HT-29 (cell line): ENCODE measurements at regions not wholly inside any gene's neighbourhood (a gene's known extent, or its start where the extent isn't known, plus 50 kb on each side); places are given as distances from the start of the nearest gene placed in this dataset. TPM values are rescaled to one million over a fixed set of nuclear protein-coding genes. Genes with fewer than 3 reads are reported as not detected.
A peak's percentile ranks its signal among the peaks of the same experiment; 100 is the strongest.

ENCODE experiments used
- DNase-seq: peaks from one replicate; pipeline ENCODE4 v3.0.0-alpha.2; 2015; ENCODE audit warnings: low spot score
- small RNA-seq: library from RNA; depleted of rRNA; stranded (forward); fragments of <200 nt; gene quantifications from one replicate; pipeline ENCODE3, GENCODE V24; 2014

DNA sequence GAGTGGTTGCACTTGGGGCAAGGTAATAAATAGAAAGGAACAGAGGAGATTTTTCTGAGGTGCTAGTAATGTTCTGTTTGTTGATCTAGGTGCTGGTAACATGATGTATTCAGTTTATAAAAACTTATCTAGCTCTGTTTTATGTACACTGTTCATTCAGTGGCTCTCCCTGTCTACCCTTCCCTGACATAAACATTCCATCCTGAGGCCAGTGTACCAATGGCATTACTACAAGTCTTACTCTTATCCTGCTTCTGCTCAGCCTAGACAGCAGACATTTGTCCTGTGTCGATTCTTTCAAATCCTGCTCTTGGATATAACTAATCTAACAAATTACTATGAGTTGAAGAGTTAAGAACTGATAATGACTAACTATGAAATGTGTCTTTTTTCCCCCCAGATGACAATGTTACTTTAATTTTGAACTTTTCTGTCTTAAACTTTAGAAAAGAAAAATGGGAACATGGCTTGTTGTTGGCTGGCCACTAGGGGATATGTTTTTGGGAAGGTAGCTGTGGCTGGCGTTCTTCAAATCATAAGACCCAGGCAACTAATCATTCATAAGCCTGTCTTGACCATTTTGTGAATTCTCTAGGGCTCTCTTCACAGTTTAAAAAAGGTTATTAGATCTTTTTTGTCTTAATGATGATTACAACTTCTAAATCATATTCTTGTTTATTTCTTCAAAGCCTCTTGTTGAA is 390.9 kb downstream of the PBX1 start:
- DNase-seq, result no peak

DNA sequence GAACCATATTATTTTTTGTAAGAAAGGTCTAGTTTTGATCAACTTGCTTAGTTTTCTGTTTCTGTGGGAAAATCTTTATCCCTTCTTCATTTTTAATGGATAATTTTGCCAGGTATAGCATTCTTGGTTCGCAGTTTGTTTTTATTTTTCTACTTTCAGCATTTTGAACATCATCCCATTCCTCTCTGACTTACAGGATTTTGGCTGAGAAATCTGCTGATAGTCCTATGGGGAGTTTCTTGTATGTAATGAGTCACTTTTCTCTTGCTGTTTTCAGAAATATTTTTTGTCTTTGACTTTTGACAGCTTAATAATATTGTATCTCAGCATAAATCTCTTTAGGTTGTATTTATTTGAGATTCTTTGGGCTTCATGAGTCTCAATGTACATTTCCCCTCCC is 389.1 kb downstream of the PBX1 start:
- DNase-seq, result no peak

DNA sequence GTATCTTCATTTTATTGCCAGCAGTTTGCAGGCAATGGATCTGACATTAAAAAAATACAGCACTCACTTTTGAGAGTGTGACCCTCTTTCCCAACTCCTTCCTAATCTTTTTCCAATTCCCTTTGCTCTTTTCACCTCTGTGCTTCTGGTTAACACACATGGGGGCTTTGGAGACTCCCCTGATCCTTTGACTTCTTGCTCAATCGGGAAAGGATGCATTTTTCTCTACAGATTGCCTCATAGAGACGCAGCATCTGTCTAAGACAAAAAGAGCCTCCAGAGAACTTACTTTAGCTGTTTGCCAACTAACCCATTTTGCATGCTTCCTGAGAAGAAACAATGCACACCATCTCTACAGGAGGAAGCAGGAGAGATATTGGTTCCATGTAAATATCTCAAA is 378.3 kb downstream of the PBX1 start:
- DNase-seq, result no peak

DNA sequence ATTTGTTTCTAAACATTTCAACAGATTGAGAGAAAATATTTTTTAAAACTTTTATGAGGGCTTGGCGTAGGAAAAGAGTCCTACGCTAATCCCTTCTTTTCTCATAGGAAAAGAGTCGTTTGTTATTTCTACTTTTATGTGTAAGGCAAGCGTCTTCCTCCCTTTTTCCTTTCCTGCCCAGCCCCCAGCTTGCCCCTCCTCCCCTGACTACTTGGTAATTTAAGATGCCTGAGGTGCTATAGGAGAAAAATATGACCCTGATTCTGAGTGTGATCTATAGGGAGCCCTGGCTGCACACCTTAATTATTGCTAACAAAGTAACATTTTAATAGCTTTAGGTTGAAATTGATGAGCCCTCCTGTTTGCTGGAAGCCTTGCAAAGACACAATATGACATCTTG is 373.6 kb downstream of the PBX1 start:
- DNase-seq, result no peak

DNA sequence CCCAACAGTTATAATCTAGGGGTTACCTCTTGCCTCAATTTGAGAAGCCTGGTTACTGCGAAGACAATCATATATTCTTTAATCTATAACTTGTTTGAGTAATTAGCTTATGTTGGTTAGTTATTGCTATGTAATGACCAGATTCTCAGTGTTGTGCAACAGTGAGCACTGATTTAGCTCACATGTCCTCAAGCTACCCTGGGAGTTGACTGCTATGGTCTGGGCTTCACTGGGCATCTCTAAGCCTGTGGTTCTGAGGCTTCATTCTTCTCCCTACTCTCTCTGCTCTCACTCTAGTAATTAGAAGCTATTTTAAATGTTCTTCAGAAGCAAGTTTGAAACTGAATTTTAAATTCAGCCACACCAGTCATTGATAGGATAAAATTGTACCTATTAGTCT is 371.8 kb downstream of the PBX1 start:
- DNase-seq, result no peak

DNA sequence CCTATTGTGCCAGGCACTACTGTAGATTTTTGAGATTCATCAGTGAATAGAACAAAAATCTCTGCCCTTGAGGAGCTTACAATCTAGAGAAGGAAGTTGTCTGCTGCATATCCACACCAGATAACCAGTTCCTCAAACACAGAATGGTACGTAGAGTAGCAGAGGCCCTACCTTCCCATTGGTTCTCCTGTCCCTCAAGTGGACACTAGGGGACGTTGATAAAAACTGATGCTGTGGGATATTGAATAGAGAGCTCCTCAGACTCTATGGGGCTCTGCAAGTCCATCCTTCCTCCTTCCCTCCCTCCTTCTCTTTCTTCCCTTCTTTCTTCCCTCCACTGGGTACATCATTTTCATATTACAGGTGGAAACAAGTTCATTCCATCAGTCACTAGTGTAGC is 371.3 kb downstream of the PBX1 start:
- peak; percentile 27 for DNase-seq

DNA sequence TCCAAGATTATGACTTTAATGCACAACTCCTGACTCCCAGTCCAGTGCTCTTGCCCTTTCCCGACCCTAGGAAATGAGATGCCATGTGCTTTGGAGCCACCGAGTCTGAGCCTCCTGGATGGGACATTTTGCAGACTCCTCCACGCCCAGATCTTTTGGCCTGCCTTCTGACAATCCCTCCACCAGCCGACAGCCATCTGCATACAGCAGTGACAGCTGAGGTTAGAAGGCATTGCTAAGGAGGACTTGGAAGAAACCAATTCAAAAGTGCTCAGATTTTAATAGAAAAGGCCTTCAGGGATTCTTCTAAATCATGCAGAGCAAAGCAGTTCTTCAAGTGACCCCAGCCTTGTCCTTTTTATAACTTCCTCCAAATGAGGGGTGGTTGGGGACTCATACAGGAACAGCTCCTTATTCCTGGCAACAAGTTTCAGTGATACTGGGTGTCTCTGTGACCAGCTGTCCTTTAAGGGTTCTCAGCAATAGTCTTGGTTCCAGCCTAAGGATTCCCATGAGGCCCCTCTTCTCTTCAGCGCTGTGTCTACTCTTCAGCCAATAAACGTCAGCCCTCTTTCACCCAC is 369.3 kb downstream of the PBX1 start:
- no peak for DNase-seq

DNA sequence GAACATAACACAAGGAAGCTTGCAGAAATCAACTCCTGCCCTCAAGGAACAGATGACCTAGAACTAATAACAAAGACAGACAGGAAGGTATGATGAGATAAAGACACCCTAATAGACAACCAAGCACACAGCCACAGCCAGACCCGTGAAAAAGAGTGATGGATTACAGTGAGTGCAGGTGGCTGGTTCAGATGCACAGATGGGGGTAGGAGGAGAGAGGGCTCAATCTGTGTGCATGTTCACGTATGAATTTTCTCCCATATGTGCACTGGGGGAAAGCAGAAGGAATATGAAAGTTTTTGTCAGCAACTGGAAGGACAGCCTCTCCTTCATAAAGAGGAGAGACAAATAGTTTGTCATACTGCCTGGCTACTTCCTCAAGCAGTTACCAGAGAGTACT is 367.1 kb downstream of the PBX1 start:
- no peak for DNase-seq

DNA sequence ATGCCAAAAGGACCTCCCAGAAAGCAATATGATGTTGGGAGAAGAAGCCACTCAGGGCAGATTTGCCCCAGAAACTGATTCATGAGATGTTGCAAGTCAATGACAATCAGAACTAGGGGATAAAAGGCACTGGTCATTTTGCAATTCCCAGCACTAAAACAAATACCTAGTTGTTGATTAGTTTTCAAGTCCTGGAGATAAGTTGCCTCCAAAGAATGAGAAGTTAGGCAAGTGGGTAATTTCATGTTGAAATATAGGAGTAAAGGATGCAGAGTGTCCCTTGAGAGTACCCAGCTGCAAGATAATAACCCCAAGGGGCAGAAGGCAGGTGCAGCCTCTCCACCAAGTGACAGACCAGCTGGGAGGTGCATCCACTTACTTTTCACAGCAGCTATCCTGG is 363.6 kb downstream of the PBX1 start:
- DNase-seq, result no peak

DNA sequence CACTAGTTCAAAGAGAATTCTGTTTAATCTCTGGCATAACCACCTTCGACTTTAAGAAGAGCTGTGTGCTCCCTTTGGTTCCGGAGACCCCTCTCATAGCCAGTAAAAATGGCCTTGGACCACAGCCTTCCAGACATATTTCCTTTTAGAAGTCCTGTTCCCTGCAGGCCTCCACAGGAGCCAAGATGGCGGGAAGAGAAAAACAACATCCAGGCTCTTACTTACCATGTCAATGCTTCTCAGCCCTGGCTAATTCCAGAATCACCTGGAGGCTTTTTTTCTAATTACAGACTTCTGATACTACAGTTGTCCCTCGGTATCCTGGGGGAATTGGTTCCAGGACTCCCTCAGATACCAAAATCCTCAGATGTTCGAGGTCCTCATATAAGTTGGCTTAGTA is 362.5 kb downstream of the PBX1 start:
- no peak for DNase-seq

DNA sequence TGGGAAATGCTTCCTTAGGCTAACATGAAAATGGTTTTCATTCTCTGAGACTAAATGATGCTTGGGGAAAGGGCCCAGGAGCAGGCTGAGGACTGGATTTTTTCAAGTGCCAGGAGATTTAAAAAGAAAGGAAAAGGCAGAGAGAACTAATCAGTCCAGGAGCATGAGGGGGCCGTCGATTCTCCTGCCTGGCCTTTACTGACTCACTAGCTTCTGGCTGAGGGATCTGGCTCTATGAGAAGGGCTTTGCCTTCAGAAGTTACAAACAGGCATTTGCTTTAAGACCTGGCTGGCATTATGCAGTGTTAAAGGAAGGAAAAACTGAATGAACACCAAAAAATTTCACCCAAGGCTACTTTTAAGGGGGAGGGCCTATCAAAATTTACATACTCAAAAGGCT is 359.2 kb downstream of the PBX1 start:
- no peak for DNase-seq

DNA sequence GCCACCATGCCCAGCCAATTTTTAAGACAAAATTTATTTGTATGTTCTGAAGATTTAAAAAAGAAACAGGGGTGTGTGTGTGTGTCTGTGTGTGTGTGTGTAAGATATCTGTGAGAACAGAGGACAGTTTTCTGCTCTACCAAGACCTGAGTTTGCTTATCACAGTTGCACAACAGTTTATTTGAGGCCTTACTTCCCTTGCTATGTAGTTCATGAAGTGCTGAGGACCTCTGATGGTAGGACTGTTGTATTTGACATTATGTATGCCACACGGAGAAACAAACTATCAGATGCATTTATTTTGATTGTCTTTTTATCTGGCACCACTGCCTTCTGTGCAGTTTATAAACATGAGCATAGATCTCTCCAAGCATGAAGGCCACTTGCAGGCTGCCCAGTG is 355.2 kb downstream of the PBX1 start:
- DNase-seq, result no peak

DNA sequence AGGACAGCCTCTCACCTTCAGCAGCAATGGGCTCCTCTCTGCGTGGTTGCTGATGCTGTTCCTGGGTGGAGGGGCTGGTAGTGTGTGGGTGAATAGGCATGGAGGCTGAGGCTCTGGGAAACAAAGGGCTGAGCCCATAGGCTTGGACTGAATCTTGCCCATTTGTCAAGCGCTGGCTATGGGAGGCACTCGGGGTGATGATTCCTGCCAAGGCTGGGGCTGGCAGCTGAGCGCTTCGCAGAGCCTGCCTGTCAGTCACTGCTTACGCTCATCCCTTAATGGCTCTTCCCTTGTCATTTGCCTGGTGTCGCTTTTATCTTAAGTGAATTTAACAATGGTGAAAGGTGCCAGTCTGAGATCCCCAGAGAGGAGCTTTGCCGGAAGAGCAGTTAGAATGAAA is 353.3 kb downstream of the PBX1 start:
- no peak for DNase-seq

DNA sequence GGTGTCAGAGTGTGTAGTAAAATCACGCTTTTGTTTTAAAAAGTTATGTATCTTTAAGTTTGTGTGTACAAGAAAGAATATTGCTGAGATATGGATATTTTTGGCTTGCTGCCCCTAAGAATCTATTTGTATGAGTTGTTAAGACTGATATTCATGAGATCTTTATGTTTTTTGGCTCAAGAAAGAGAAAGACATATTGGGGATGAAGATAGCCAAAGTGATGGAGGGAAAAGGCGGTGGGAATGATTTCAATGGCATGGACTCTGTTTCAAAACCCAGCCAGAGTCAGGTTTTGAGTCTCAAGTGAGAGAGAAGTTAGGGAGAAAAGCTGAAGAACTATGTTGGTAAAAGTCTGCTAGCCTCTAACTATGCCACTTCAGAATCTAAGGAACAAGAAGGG is 351.7 kb downstream of the PBX1 start:
- no peak for DNase-seq

DNA sequence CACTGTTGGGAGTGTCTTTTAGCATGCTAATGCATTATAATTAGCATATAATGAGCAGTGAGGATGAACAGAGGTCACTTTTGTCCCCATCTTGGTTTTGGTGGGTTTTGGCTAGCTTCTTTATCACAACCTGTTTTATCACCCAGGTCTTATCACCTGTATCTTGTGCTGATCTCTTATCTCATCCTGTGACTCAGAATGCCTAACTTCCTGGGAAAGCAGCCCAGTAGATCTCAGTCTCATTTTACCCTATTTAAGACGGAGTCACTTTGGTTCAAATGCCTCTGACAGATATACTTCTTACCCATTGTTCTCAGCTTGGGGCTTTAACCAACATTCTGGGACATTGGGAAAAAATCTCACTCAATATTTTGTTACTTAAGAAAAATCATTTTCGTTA is 348.7 kb downstream of the PBX1 start:
- DNase-seq, result no peak

DNA sequence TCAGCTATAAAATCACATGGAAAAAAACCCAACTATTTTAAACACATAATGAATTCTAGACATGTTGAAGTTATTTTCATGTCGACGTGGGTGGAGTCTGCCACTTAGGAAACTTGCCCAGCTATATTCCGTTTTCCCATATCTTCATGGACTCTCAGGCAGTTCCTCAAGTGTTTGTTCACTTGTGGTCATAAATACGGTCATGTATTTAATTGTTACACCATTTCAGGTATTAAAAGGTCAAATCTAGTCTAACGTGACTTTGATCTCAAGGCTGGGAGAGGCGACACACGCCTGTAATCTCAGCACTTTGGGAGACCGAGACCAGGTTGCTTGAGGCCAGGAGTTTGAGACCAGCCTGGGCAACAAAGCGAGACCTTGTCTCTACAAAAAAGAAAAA is 346.9 kb downstream of the PBX1 start:
- no peak for DNase-seq

DNA sequence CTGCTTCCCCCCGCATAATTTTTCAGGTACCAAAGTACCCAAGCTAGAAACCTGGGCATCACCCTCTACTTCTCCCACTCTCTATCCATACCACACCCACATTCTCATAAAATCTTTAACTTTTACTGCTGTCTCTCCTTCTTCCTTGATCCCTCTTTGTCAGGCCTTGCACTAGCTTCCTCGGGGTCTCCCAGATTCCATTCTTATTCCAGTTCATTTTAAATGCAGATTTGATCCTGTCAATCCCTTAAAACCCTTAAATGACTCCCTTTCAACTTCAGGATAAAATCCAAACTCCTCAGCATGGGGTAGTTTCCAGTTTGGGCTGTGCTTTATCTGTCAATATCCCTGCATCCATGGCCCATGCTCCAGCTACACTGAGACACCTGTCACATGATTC is 343.5 kb downstream of the PBX1 start:
- DNase-seq, result no peak

Small RNAs in the stretch of these regions (small RNA-seq; reads per million reads assigned to genes)
- gene RNU6-755P, result not detected
